Stomach (tissue), 8 donors: ENCODE measurements at regions not wholly inside any gene's neighbourhood (a gene's known extent, or its start where the extent isn't known, plus 50 kb on each side); places are given as distances from the start of the nearest gene placed in this dataset.

ENCODE experiments used
- DNase-seq, 2 donors: peaks; one replicate each; pipeline versions ENCODE4 v3.0.0 to v3.0.0-alpha.2; 2013 to 2019
- H3K27ac ChIP-seq, 5 donors: fragments of 200-600 bp in 4 of 5; sonication (generic) in 4 of 5; one replicate each; pipeline ENCODE4 v1.5.1; 2013 to 2019; ENCODE audit warnings: mild to moderate bottlenecking in 1 of 5, moderate library complexity in 1 of 5
- H3K27me3 ChIP-seq, 3 donors: fragments of 200-600 bp; sonication (generic); one replicate each; pipeline ENCODE4 v1.5.1; 2017 to 2019; ENCODE audit warnings: mixed run types in 1 of 3
- H3K36me3 ChIP-seq, 4 donors: fragments of 200-600 bp; sonication (generic); 1 replicate in 3 of 4; 2 replicates in 1 of 4; pipeline ENCODE4 v1.5.1; 2016 to 2019
- H3K4me1 ChIP-seq, 4 donors: fragments of 200-600 bp; sonication (generic); one replicate each; pipeline ENCODE4 v1.5.1; 2016 to 2019
- H3K4me3 ChIP-seq, 4 donors: fragments of 200-600 bp; sonication (generic) in 3 of 4; one replicate each; pipeline ENCODE4 v1.5.1; 2016 to 2019; ENCODE audit warnings: mild to moderate bottlenecking in 1 of 4
- H3K9me3 ChIP-seq, 4 donors: fragments of 200-600 bp; sonication (generic); one replicate each; pipeline ENCODE4 v1.5.1; 2016 to 2019
- EP300 ChIP-seq: sonication (generic); formaldehyde crosslinking; IDR thresholded peaks from one replicate; pipeline ENCODE4 v1.6.1; 2017; ENCODE audit warnings: antibody characterized with exemption
- POLR2A ChIP-seq, 4 donors: fragments of 450-650 bp; IDR thresholded peaks; one replicate each; pipeline ENCODE4 v1.6.1; 2016; ENCODE audit warnings: antibody characterized with exemption in 4 of 4, control low read depth in 2 of 4, mild to moderate bottlenecking in 1 of 4, moderate library complexity in 1 of 4
- POLR2AphosphoS5 ChIP-seq, 3 donors: sonication (generic); formaldehyde crosslinking; IDR thresholded peaks; one replicate each; pipeline ENCODE4 v1.6.1; 2016; ENCODE audit warnings: antibody characterized with exemption in 3 of 3
- WGBS, 5 donors: extraction: QIAGEN DNeasy Blood & Tissue Kit in 3 of 5; methylation state at CpG; one replicate each; pipeline versions ENCODE4 v1.1.5 to v1.1.7; 2013 to 2018; 5-methylcytosine and 5-hydroxymethylcytosine counted together
- intact Hi-C: fragments of 100-400 bp; cut with DNase I; formaldehyde crosslinking; loops from one replicate; pipeline ENCODE4 v1.15.1; 2023; ENCODE audit warnings: low total_unique reads
- TF ChIP-seq, protein P1 (sequence below), 7 experiments: fragments of 450-650 bp in 4 of 7; fragments of 200-600 bp in 3 of 7; sonication (generic) in 3 of 7; IDR thresholded peaks; one replicate each; pipeline ENCODE4 v1.5.1; 2016 to 2019; ENCODE audit warnings: antibody characterized with exemption in 7 of 7, control low read depth in 2 of 7, mild to moderate bottlenecking in 1 of 7
- donor health status: healthy with polysubstance abuse.
- donor health status: Bipolar disorder and iron deficiency.
- donor health status: healthy.

DNA sequence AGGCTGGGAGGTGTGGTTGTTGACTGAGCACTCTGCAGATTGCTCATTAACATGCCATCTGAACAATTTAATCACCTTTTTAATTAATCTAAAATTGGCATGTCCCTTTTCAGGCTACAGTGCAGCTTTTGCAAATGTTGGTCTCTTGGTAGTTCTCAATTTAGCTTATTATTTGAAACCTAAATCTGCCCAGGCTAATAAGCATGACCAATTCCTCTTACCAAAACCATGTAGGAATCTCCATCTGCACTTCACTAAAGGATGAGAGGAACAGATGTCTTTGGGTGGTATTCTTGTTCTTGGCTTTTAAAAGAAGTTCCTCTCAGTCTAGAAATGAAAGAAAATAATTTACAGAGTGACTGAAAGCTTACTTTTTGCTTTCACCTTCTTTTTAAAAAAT, 190.1 kb upstream of the RMST start:
- no peaks in the 10 kb centered on the region for H3K36me3 ChIP-seq
- peaks cover 0 to 16% (median 0%) of the 10 kb centered on the region in 4 donors for H3K4me1 ChIP-seq
- peaks cover 0 to 15% (median 5%) of the 10 kb centered on the region in 3 donors for H3K27me3 ChIP-seq
- no peak overlapping the region for H3K4me3 ChIP-seq
- peaks cover 0 to 21% (median 6%) of the 10 kb centered on the region in 4 donors for H3K9me3 ChIP-seq
- TF ChIP-seq POLR2A (IDR thresholded peaks at IDR 0.05) (no peak), EP300 (no peak), POLR2AphosphoS5 (IDR thresholded peaks at IDR 0.05) (no peak)
- TF ChIP-seq, protein P1, sequence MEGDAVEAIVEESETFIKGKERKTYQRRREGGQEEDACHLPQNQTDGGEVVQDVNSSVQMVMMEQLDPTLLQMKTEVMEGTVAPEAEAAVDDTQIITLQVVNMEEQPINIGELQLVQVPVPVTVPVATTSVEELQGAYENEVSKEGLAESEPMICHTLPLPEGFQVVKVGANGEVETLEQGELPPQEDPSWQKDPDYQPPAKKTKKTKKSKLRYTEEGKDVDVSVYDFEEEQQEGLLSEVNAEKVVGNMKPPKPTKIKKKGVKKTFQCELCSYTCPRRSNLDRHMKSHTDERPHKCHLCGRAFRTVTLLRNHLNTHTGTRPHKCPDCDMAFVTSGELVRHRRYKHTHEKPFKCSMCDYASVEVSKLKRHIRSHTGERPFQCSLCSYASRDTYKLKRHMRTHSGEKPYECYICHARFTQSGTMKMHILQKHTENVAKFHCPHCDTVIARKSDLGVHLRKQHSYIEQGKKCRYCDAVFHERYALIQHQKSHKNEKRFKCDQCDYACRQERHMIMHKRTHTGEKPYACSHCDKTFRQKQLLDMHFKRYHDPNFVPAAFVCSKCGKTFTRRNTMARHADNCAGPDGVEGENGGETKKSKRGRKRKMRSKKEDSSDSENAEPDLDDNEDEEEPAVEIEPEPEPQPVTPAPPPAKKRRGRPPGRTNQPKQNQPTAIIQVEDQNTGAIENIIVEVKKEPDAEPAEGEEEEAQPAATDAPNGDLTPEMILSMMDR (IDR thresholded peaks at IDR 0.05): no peak
- intact Hi-C loops: no loop called here
- DNase-seq: no peak
- no peak overlapping the region for H3K27ac ChIP-seq

DNA sequence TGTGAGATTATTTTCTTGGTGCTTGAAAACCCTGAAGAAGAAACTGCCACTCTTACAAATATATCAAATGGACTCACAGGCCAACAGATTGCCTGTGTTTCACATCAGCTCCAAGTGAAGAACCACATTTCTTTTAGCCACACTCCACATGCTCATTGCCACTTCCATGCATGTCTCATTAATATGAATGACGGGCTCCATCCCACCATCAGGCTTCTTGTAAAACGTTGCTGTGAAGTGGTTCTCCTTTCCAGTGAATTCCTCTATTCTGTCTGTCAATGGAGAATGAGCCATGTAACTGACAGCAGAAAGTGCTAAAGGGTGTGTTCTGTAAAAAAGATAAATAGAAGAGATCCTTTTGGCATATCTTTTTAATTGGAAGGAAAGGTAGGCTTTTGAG, 188.2 kb upstream of the RMST start:
- Histone ChIP-seq H3K36me3 (no peaks in the 10 kb centered on the region), H3K27me3 (peaks cover 0 to 15% (median 5%) of the 10 kb centered on the region in 3 donors), H3K27ac (no peak overlapping the region), H3K4me3 (no peak overlapping the region), H3K9me3 (peaks cover 0 to 12% (median 6%) of the 10 kb centered on the region in 4 donors), H3K4me1 (peaks cover 0 to 16% (median 0%) of the 10 kb centered on the region in 4 donors)
- 55 to 64% (median 62%) methylated on average over 2 of the region's 2 CpGs for WGBS, 5 donors
- intact Hi-C loops: no loop called here
- DNase-seq: no peak
- TF ChIP-seq, protein P1 (IDR thresholded peaks at IDR 0.05): no peak
- TF ChIP-seq POLR2A (IDR thresholded peaks at IDR 0.05): no peak

DNA sequence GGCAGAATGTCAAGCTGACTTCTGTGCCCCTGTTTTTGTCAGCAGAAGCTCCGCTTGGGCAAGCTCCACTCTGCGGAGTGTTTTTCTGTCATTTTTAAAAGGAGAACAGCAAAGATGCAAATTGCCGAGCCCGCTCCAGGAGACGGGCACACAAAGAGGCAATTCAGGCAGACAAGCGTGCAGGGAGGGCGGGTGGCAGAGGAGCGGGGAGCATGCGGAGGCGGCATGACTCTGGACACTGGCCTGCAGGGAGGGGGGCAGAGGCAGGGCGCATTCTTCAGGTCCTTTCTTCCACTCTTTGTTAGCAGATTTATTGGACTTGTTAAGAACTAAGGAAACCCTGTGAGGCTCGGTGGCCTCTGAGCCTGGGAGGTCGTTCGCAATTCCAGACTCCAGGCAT, 187.3 kb upstream of the RMST start:
- Histone ChIP-seq H3K27me3 (peaks cover 0 to 15% (median 5%) of the 10 kb centered on the region in 3 donors), H3K27ac (no peak overlapping the region), H3K9me3 (peaks cover 0 to 12% (median 6%) of the 10 kb centered on the region in 4 donors), H3K4me3 (no peak overlapping the region), H3K4me1 (peaks cover 0 to 16% (median 0%) of the 10 kb centered on the region in 4 donors), H3K36me3 (no peaks in the 10 kb centered on the region)
- WGBS, 5 donors: 25 to 39% (median 26%) methylated on average over 14 of the region's 14 CpGs
- peak in 1 of 2 donors; percentile 54 for DNase-seq
- TF ChIP-seq, protein P1 (IDR thresholded peaks at IDR 0.05): no peak
- TF ChIP-seq EP300 (no peak), POLR2AphosphoS5 (IDR thresholded peaks at IDR 0.05) (no peak), POLR2A (IDR thresholded peaks at IDR 0.05) (no peak)
- intact Hi-C loops: no loop called here

- H3K9me3 ChIP-seq: peaks cover 0 to 12% (median 6%) of the 10 kb centered on the region in 4 donors
- H3K4me1 ChIP-seq: peaks cover 0 to 16% (median 0%) of the 10 kb centered on the region in 4 donors
- no peak for DNase-seq
- H3K27ac ChIP-seq: no peak overlapping the region
- 50 to 59% (median 55%) methylated on average over 15 of the region's 15 CpGs for WGBS, 5 donors
- peaks cover 0 to 15% (median 5%) of the 10 kb centered on the region in 3 donors for H3K27me3 ChIP-seq
- H3K4me3 ChIP-seq: no peak overlapping the region
- no peaks in the 10 kb centered on the region for H3K36me3 ChIP-seq
- TF ChIP-seq, protein P1 (IDR thresholded peaks at IDR 0.05): no peak
- TF ChIP-seq POLR2A (IDR thresholded peaks at IDR 0.05) (no peak), EP300 (no peak), POLR2AphosphoS5 (IDR thresholded peaks at IDR 0.05) (no peak)
- intact Hi-C loops: no loop called here
Measured at GRCh38 chr12:97275728-97276590, 186.6 kb upstream of the RMST start.
